GM21717 (cell line): ENCODE measurements at regions not wholly inside any gene's neighbourhood (a gene's known extent, or its start where the extent isn't known, plus 50 kb on each side); places are given as distances from the start of the nearest gene placed in this dataset.
"Not testable (repeated sequence)": the region's sequence is repeated elsewhere in the genome, so short reads cannot be mapped to it uniquely, and the experiment has no call there.

Experiments
- ATAC-seq: cut with Tn5 transposase; IDR thresholded peaks from one replicate; pipeline ENCODE4 v1.9.1; 2021; ENCODE audit warnings: mild to moderate bottlenecking, moderate library complexity; ENCODE audit not compliant: unreplicated experiment

DNA sequence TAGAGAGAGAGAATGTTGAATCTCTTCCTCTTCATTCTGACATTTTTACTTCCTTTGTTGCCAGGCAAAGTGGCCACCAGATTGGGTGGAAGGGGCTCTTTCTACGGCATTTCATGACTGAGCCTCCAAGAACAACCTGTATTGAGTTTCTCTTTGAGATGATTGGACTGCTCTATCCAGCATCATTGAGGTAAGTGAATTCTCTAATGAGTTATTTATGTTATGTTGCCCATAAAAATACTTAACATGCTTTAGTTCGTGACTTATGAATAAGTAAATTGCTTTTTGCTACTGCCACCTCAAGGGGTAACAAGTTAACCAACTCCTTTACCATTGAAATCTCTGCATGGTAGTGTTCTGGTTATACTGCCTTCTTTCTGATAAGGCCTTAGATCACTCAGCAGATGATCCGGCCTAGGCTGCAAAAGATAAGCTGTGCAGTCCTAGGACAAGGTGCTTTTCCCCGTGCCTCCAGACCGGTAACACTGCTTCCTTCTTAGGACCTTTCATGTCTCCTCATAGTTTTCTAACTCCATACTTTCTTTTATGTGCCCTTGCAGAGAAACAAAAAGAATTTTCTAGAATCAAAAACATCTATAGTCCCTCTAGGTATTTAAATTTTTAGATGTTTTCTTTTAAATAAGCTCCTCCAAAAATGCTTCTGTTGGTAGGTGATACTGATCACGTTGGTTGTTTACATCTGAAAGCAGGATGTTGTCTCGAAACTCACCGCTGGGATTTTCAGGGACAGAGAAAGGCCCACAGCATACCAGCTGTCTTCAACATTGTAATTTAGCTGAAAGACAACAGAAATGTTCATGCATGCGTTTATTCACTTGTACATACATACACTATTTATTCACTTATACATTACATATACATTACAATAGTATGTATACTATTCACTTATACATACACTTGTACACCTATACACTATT, 157.1 kb upstream of the RBPJ start:
- no peak for ATAC-seq

GRCh38 chr4:26171501-26171900, 149.3 kb upstream of the RBPJ start:
- no peak for ATAC-seq

GRCh38 chr4:26171941-26172340, 148.9 kb upstream of the RBPJ start:
- ATAC-seq = no peak

DNA sequence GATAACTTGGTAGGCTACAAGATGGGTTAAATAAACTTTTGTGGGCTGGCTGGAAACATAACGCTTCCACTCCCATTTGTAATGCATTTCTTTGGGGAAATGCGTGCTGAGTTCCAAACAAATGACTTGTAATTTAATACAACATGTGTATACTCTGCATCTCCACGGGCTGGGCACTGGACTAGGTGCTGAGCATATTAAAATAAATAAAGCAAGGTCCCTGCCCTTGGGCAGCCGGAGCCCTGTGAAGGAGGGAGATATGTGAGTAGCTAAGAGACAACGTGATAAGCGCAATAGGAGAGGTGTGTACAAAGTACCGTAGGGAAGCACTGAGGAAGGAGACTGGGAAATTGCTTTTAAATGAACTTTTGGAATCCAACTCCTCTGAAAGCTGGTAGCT, 147.2 kb upstream of the RBPJ start:
- no peak for ATAC-seq

- ATAC-seq = no peak
Measured at GRCh38 chr4:26174027-26174426, 146.8 kb upstream of the RBPJ start.

- ATAC-seq = peak; percentile 46
Measured at GRCh38 chr4:26175006-26175786, 145.6 kb upstream of the RBPJ start.

DNA sequence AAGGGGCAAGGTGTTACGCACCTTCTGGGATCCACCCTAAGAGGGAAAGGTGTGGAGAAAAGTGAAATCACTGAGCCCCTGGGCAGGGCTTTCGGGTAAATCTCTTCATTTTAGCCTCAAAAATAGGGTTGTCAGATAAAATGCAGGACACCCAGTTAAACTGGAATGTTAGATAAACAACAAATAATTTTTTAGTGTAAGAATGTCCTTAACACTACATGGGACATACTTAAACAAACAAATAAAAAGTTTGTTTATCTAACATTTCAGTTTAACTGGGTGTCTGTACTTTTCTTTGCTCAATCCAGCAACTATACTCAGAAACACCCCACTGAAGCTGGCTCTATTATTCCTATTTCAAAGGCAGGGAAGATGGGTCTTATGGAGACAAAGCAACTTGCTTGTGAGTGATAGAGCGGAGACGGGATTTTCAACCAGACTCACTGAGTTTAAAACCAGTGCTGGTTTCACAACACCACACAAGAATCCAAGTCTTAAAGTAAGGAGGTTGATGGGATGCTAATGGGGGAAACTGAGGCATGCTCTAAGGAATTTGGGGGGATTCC, 144.8 kb upstream of the RBPJ start:
- ATAC-seq = no peak

GRCh38 chr4:26176598-26177149, 144.1 kb upstream of the RBPJ start:
- ATAC-seq = no peak

GRCh38 chr4:26178854-26179253, 142.0 kb upstream of the RBPJ start:
- peak; percentile 25 for ATAC-seq

GRCh38 chr4:26179316-26179760, 141.5 kb upstream of the RBPJ start:
- peak; percentile 81 for ATAC-seq

- ATAC-seq = no peak
Measured at GRCh38 chr4:26181616-26182015, 139.2 kb upstream of the RBPJ start.

DNA sequence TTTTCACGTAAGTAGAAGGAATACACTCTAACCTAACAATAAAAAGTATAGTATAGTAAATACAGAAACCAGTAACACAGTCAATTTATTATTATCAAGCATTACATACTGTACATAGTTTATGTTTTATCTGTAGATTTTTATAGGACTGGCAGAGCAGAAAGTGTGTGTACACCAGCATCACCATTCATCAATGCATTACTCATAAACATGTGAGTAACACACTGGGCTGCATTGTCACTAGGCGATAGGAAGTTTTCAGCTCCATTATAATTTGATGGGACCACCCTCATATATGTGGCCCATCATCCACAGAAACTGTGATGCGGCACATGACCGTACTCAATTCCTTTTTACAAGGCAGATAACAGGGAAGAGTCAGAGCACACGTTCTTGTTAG, 137.8 kb upstream of the RBPJ start:
- ATAC-seq = no peak

DNA sequence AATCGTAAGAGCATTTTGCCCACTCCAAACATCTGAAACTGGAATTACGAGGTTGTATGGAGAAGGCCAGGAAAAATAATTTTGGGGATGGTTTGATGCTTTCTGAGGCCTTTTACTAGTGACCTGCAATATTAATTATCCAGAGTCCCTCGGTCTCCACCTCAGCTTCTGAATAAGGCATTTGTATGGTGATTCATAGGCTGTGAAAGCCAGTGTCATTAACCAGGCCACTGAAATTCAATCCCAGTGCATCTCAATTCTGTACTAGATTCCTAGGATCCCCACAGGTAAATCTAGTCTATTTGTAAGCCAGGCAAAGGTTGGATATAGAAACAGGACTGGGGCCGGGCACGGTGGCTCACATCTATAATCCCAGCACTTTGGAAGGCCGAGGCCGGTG, 135.4 kb upstream of the RBPJ start:
- ATAC-seq = no peak

GRCh38 chr4:26191353-26191752, 129.5 kb upstream of the RBPJ start:
- ATAC-seq = no peak

GRCh38 chr4:26192899-26193869, 127.6 kb upstream of the RBPJ start:
- peak; percentile 50 for ATAC-seq

DNA sequence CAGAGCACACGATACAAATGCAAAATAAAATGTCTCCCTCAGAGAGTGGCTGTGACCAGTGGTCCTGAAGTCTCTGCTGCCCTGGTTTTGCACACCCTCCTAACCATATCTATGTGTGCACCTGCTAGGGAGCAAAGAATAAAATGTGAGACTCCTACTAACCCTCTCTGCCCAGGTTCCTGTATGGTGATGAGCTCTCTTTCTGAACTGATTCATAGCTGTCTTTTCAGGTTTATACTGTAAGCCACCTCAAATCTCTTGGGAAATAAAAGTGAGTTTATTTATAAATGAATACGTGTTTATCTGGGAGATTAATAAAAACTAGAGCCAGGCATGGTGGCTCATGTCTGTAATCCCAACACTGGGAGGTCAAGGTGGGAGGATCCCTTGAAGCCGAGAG, 126.0 kb upstream of the RBPJ start:
- ATAC-seq = peak; percentile 31

DNA sequence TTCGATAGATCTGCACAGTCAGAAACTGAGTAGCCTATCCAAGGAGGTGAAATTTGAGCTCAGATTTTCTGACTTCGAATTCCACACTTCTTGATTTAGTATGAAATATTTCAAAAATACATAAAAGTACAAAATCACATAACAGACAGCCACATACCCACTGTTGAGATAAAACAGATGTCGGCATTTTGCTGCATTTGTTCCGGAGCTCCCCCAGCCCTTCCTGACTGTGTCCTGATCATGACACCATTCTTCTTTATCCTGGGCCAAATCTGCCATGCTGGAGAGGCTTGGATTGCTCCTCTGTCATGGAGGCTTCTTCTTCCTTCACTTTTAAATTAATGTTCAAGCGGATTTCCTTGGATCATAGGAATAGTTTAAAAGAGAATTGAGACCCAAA, 124.2 kb upstream of the RBPJ start:
- ATAC-seq = no peak

GRCh38 chr4:26197018-26197779, 123.6 kb upstream of the RBPJ start:
- ATAC-seq = peak; percentile 78

GRCh38 chr4:26198931-26199330, 121.9 kb upstream of the RBPJ start:
- ATAC-seq = not testable (repeated sequence)
